ENCODE measurements at regions not wholly inside any gene's neighbourhood (a gene's known extent, or its start where the extent isn't known, plus 50 kb on each side); places are given as distances from the start of the nearest gene placed in this dataset.

DNA sequence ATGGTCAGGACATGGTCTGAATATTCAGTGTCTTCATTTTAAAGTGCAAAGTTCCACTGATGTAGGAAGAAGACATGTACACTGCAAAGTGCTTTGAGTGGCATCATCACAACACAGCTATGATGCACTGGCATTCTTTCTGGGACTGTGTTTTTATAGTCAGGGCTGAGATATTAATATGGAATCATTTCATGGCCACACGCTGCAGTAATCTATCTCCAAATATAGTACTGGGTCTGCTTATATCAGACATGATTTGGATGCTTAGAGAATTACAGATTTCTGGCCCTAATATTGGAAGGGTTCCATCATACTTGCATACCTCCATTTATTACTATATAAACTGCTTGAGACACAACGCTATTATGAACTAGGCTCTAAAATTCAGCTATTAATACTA, 1170.9 kb downstream of the NLGN4X start:
- no peak for DNase-seq

DNA sequence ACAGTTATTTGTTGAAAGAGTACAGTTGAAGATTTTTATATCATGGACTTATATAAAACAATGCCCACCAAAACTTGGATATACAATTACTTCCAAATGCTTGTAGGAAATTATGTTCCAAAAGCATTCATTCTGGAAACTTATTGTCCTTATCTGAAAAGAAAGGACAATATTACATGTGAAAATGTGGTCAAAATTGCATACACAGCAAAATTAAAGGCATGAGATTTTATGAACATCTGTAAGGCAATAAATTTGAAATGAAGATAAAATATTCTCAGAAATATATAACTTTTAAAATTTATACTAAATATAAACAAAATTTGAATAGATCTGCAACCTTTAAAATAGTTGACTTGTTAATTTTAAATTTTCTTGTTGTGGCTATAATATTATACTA, 1173.8 kb downstream of the NLGN4X start:
- DNase-seq: no peak

DNA sequence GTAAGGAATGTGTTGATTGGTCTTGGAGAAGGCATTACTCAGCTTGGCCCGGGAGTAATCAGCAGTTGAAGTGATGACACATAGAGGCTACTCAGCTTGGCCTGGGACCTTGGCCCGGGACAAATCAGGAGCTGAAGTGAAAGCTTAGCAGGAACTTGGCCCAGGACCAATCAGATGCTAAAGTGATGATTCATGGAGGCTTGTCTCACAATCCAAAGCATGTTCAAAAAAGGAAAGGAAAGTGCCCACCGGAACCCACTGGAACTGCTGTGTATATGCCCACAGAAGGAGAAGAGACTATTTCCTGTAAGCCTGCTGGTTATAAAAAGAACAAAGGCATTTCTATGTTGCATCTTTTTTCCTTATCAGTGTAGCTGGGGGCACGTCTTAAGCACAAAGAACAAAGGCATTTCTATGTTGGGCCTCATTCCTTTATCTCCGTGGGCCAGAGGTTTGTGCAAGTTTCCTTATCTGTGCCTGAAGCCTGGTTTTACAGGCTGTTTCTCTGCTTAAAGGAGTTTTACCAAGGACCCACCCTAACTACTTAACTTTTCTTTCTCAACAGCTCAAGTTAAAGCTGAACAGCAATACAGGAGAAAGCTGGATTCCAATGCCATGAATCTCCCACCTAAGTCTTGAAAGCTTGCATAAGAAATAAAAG, 1176.7 kb downstream of the NLGN4X start:
- DNase-seq: peak; percentile 97

DNA sequence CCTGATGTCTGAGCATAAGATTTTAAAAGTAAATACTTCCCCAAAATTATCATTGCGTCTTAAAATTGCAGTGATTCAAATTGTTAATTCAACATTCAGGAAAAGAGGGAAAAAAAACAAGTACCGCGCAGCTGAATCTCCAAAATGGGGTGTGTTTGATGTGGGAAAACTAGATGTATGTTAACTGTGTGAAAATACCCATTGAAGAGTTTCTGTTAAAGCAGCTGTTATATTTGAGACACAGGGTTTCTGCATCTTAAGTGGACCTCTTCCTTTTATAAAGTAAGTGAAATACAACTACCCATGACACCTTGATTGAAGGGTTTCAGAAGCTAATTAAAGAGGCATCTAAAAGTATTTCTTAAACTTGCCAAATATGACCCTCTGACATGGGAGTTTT, 1186.1 kb downstream of the NLGN4X start:
- DNase-seq: no peak

DNA sequence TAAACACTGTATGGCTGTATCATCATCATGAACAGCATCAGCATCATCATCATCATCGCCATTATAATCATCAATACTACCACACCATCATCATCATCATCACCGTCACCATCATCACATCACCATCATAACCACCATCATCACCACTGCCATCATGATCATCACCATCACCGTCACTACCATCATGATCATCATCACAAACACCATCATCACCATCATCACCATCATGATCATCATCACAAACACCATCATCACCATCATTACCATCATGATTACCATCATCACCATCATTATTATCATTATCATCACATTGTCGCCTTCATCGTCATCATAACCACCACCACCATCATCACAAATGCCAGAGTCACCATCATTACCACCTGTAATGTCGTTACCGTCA, 1196.9 kb downstream of the NLGN4X start:
- DNase-seq: no peak

DNA sequence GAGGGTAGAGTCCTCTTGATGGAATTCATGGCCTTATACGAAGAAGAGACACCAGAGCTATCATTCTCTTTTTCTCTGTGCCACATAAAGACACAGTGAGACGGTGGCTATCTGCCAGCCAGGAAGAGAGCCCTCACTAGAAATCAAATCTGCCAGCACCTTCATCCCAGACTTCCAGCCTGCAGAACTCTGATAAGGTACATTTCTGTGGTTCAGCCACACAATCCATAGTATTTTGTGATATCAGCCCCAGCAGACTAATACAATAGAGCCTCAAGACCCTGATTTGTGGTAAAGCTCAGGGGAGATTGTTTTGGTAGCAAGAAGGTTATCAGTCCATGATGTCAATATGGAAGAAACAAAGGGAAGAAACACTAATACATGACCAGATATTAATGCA, 1213.2 kb downstream of the NLGN4X start:
- no peak for DNase-seq

DNA sequence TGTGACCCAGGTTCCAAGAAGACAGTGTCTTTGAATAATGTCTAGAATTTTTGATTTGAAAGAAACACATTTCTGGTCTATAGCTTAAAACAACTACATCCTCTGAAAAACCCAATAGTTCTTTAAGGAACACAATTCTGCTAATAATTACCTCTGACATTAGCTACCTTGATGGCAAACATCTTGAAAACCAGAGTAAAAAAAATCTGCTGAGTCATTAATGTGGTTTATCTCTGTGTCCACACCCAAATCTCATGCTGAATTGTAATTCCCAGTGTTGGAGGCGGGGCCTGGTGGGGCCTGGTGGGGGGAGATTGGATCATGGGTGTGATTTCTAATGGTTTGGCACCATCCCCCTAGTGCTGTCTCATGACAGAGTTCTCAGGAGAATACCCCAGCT, 1233.8 kb downstream of the NLGN4X start:
- no peak for DNase-seq

DNA sequence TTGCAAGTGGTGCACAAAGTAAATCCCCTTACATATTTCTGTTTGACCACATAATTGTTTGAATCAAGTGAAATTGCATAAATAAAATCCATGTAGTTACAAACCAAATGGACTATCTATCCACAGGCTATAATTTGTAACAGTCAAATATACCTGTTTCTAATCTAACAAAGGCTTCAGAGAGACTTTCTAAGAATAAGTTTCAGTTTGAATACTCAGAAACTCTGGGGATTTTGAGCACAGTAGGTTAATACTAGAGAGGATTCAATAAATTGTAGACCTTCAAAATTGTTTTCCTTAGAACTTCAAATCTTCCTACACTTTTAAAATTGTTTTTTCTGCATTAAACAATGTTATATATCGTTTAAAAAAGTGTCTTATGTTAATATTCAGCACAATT, 1250.1 kb downstream of the NLGN4X start:
- no peak for DNase-seq

DNA sequence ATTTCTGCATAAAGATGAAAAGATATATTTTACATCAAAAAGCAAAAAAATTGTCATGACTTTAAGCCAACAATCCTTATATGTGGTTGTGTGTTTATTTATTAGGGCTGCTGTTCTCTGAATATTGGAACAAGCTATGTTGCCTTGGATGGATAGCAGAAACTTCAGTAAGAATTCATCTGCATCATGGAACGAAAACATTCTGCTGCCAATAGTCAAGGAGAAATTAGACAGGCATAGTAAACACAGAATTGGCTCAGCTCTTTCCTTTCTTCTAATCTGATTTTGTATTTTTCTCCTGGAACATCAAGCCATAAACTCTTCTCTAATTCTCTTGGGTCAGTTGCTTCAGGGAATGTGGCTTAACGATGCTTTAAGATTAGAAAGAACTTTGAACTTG, 1257.0 kb downstream of the NLGN4X start:
- no peak for DNase-seq

DNA sequence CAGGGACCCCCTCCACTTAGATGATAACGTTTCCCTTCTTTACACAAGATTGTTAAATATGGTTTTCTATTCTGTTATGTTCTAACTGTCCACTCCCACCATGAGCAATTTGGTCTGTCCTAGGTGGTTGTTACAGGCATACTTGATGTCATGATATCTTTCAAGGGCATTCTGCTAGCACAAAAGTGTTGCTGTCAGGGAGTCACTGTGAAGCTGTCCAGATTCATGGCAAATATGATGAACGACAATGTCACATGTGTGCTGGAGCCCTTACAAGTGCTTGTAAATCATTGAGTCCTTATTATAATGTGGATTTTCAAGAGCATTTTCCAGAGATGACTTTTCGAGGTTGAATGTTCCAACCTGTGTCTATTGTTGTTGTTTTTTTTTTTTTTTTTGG, 1250.7 kb upstream of the PRKX start:
- DNase-seq: no peak

DNA sequence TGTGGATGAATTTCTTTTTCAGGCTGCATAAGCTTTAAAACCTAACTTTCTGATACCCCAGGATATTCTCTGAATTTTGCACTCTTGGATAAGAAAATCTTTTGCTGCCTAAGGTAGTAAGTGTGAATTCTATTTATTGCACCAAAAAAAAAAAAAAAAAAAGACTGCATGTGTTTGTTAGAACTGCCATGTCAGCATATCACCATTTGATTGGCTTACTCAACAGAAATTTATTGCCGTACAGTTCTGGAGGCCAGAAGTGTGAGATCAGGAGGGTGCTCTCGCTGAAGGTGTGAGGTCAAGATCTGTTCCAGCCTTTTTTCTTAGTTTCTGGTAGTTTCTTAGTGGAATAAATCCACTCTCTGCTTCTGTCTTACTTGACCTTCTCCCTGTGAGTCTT, 1250.0 kb upstream of the PRKX start:
- DNase-seq: no peak

DNA sequence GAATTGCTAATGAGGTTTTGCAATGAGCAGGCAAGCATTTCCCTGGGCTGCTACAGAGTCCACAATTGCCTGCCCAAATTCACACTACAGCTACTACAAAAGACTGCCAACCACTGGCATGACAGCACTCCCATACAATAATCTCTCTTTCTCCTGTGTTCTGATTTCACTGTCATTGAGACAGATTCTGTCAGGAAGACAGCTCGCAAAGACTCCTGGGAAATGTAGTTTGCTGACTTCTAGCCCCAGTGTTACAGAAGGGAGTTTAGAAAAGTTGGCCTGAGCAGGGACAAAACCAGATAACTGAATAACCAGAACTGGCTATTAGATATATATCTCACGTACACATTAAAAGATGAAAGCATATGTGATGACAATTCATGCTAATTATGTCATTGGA, 1231.3 kb upstream of the PRKX start:
- DNase-seq: no peak

DNA sequence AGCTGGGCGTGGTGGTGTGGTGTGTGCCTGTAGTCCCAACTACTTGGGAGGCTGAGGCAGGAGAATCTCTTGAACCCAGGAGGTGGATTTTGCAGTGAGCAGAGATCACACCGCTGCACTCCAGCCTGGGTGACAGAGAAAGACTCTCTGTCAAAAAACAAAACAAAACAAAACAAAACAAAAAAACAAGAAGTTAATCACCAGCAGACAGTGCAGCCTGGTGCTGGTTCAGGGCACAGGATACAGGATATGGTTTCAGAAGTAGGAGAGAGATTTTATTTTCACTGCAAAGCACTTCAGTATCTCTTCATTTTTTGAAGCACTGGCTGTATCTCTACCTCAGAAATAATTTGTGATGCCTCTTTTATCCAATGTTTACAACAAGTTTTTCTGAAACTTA, 1222.9 kb upstream of the PRKX start:
- DNase-seq: peak; percentile 34

DNA sequence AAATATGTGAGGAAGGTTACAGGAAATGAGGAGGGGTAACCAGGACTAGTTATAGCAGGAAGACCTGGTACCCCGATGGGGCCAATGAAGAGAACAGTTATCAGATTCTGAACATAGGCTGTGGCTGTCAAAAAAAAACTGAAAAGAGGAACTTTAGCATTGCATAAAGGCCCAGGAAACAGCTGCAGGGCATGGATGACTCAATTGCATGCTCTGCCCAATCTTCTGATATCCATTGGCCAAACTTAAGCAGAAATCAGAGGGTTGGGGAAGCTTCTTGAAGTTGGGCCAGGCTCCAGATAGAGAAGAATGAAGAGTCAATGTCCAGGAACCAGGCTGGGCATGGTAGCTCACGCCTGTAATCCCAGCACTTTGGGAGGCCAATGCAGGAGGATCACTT, 1222.4 kb upstream of the PRKX start:
- peak; percentile 90 for DNase-seq

DNA sequence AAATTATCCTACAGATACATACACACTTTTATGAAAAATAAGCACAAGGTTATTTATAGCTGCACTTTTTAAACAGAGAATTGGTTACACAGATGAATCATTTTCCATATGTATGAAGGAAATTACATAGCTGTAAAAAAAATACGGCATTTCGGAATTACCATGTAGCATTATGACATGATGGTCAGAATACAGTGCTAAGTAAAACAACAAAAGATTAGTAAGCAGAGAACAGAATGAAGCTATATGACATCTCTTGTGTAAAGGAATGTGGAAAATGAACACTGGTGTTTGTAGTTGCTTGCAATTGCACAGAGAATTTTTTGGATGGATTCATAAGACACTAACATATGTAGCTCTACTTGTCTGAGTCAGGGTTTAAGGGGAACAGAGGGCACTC, 1222.0 kb upstream of the PRKX start:
- no peak for DNase-seq

DNA sequence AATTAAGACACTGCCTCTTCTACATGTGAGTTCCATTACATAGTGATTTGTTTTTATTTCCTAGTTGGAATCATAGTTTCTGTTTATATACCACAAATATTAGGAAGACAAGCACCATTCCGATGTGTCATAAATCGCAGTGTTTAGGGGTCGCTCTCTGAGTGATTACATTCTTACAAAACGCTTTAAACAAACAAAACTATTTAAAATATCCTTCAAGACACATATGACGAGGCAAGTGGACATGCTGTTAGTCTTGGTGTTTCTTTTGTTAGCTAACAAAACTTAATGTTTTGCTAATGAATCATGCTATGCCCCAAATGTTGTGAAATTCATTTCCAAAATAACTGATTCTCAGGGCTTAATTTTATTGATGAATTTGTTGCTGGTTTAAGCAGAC, 1219.3 kb upstream of the PRKX start:
- no peak for DNase-seq

DNA sequence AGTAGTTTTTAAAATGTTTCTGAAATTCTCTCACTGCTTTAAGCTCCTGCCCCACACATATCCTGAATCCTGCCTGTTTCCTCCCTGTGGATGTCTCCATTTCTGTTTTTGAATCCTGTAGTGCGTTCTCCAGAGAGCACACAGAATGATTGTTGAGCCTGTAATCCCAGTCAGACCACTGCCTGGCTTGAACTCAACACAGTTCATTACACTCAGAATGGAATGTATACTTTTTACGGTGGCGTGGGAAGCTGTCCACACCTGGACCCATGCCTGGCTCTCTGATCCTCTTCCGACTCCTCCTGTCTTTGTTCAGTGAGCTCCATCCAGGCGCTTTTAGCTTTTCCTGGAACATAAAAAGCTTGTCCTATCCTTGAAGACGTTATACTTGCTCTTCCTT, 1217.0 kb upstream of the PRKX start:
- no peak for DNase-seq

DNA sequence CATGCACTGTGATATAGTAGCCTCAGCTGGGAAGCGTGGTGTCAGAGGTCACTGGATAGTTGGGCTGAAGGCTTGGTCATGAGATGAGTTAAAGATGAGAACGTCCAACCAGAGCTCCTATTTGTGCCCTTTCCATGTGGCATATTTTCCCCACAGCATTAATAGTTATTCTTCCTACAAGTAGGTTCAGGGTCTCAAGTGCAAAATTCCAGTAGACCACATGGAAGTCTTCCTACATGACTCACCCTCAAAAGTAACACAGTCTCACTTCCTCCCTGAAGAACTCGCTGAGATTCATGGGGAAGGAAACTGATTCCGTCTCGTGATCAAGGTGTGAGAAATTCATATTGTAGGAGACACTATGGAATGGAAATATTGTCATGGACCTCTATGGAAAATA, 1212.5 kb upstream of the PRKX start:
- DNase-seq: no peak

DNA sequence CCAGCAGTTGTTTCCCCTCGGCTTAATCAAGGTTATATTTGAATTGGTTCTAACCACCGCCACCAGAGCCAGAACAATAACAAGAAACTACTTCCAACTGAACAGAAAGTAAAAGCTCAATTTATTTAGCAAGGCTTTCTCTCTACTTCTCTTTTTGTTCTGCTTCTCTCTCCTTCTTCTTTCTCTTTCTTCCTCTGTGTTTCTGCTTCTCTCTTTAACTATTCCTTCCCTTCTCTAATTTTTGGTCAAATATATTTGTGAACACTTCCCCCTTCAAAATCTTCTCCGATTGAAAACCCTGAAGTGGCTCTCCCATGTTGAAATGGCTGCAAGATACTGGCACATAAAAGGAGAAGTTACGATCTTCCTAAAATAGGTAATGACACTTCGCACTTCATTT, 1195.9 kb upstream of the PRKX start:
- DNase-seq: peak; percentile 82

DNA sequence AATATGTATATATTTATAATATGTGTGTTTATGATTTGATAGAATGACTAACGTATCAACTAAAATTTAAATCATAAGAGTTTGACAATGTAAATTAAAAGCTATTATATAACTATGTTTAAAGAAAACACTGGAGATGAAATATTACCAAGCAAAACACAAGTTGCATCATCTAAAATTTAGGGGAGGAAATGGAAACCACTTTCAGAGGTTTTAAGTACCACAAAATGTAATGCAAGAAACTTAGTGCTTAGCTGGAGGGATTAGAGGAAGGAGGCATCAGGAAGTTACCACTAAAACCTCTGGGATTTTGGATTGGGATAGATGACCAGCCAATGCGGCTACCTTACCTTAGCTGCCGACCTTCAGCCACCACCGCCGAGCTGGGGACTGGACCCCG, 1192.1 kb upstream of the PRKX start:
- DNase-seq: peak; percentile 72

DNA sequence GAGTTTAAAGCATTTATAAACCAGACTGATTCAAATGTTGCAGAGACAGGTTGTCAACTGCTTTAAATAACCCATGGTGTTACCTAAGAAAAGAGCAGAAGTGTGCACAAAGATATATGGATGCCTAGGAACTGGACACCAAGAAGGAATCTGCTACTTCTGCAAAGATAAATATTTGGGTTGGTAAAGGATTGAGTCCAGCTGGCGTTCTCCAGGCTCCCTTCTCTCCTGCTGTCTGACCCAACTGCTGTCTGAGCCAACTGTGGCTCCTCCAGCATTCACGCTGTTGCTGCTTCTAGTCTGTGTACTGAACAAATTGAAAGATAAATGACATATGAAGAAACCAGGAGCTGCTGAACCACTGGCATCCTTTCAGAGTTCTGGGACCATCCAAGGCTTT, 1167.8 kb upstream of the PRKX start:
- no peak for DNase-seq

DNA sequence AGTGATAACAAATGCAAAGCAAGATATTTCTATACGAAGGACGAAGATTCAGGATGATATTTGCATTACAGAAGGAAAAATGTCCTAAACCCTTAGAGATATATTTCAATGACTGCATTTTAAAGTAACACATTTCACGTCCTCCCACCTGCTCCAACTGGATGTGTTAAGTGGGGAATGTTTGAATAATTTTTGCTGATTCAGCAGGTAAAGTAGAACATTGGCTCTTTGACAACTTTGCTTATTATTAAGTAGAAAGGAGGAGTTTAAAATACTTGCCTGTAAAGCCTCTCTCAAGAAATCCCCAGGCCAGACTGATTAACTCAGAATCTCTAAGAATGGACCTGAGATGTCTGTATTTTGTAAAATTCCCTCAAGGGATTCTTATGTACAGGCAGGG, 1165.2 kb upstream of the PRKX start:
- no peak for DNase-seq

DNA sequence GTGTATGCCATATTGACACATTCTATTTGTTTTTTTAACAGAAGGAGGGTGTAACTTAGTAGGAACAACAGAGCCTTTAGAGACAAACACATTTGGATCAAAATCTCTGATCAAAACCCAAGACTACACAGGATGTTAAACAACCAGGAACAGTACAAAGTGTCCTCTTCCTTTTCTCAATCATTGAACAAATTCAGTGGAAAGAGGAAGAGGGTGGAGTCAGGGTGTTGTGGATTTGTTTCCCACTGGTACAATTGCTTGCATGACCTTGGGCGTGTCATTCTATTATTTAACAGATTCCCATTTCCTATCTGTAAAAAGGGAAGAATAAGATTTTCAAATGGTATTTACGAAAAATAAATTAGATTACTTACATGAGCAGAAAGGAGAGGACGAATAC, 1162.8 kb upstream of the PRKX start:
- no peak for DNase-seq

DNA sequence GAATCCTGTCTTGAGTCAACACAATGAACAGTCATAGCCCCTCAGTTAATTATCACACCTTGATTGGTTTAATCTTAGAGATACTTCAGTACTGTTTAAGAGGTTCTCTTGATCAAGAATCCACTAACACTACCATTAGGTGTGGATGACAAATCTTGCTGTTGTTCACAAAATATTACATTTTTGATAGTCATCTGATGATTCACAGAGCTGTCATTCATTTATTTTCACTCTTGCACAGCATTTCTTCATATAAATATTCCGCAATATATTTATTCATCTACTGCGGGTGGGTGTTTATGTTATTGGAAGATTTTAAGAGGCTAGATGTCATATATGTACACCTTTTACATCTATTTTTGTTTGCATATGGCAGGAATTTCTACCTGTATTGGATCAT, 1138.1 kb upstream of the PRKX start:
- DNase-seq: no peak

DNA sequence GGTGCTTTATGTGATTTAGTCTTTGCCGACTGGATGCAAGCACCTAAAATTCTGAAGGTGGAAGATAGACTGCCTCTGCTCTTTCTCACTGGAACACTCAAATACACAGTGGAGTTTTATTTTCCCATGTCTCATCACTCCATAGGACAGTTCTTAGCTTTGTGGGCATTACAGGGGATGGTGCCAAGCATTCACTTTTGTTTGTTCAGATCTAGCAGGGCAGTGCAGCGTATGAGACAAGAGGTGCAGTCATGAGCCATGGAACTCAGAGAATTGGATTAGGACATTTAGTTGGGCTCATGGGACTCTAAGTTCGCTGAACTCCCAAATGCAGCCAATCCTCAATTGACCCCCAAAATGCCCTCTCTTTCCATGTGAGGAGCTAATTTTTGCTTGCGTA, 1136.9 kb upstream of the PRKX start:
- DNase-seq: no peak

DNA sequence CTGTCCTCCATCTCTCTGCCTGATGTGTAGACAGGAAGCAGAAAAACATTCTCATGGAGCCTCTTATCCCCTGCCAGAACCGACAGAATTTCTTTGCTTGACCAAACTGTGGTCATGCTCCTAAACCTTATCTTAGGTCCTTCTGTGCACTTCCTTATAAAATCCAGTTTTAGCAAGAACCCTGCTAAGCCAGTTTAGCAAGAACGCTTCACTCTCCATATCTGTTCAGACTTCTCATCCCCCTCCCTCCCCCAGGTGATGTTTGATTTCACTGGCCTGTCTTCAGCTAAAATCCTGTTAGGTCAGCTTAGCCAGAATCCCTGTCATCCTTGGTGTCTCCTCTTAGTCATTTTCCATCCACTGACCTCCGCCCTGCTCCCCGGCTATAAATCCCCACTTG, 1130.9 kb upstream of the PRKX start:
- DNase-seq: no peak
